Neural progenitor cell (in vitro differentiated cells): ENCODE measurements at regions not wholly inside any gene's neighbourhood (a gene's known extent, or its start where the extent isn't known, plus 50 kb on each side); places are given as distances from the start of the nearest gene placed in this dataset.

Experiments
- DNase-seq: peaks from one replicate; pipeline ENCODE4 v3.0.0-alpha.2; 2016; ENCODE audit warnings: low spot score
- H2AFZ ChIP-seq: fragments of 200-600 bp; sonication (generic); replicated peaks from 2 replicates; pipeline ENCODE4 v1.6.1; 2016; ENCODE audit warnings: antibody characterized with exemption
- H3F3A ChIP-seq: fragments of 200-600 bp; sonication (generic); 2 replicates; pipeline ENCODE4 v1.6.1; 2016; ENCODE audit warnings: antibody characterized with exemption, low read depth
- H3K27ac ChIP-seq: fragments of 200-600 bp; sonication (generic); 2 replicates; pipeline ENCODE4 v1.5.1; 2016; ENCODE audit warnings: mild to moderate bottlenecking
- H3K27me3 ChIP-seq: fragments of 200-600 bp; sonication (generic); 2 replicates; pipeline ENCODE4 v1.6.1; 2016; ENCODE audit warnings: mild to moderate bottlenecking, moderate library complexity
- H3K36me3 ChIP-seq: fragments of 200-600 bp; sonication (generic); 2 replicates; pipeline ENCODE4 v1.5.1; 2016
- H3K4me1 ChIP-seq: fragments of 200-600 bp; sonication (generic); 2 replicates; pipeline ENCODE4 v1.6.1; 2016; ENCODE audit warnings: mixed run types
- H3K4me2 ChIP-seq: fragments of 200-600 bp; sonication (generic); 2 replicates; pipeline ENCODE4 v1.6.1; 2016
- H3K4me3 ChIP-seq: fragments of 200-600 bp; sonication (generic); 2 replicates; pipeline ENCODE4 v1.5.1; 2016
- H3K79me2 ChIP-seq: fragments of 200-600 bp; sonication (generic); 2 replicates; pipeline ENCODE4 v1.6.1; 2016; ENCODE audit warnings: low read depth
- H3K9ac ChIP-seq: fragments of 200-600 bp; sonication (generic); 2 replicates; pipeline ENCODE4 v1.6.1; 2016
- H3K9me3 ChIP-seq: fragments of 200-600 bp; sonication (generic); 2 replicates; pipeline ENCODE4 v1.5.1; 2016; ENCODE audit warnings: low read depth
- H4K20me1 ChIP-seq: fragments of 200-600 bp; sonication (generic); 2 replicates; pipeline ENCODE4 v1.6.1; 2016; ENCODE audit warnings: low read depth
- H3K27ac Mint-ChIP-seq: 3 replicates; pipeline ENCODE4 v1.8.0; 2021; ENCODE audit warnings: mixed read lengths
- H3K27me3 Mint-ChIP-seq: 2 replicates; pipeline ENCODE4 v1.8.0; 2022; ENCODE audit warnings: low read depth, mild to moderate bottlenecking, inconsistent platforms, moderate library complexity, mixed read lengths; ENCODE audit not compliant: insufficient read depth
- H3K36me3 Mint-ChIP-seq: 3 replicates; pipeline ENCODE4 v1.8.0; 2021; ENCODE audit warnings: mixed read lengths
- H3K4me1 Mint-ChIP-seq: 3 replicates; pipeline ENCODE4 v1.8.0; 2021; ENCODE audit warnings: mixed read lengths
- H3K4me3 Mint-ChIP-seq: 3 replicates; pipeline ENCODE4 v1.8.0; 2021; ENCODE audit warnings: mild to moderate bottlenecking, moderate library complexity, mixed read lengths
- H3K9me3 Mint-ChIP-seq: 3 replicates; pipeline ENCODE4 v1.8.0; 2020; ENCODE audit warnings: mixed read lengths
- CTCF ChIP-seq: fragments of 200-600 bp; sonication (generic); IDR thresholded peaks from 2 replicates; pipeline ENCODE4 v1.5.1; 2017; ENCODE audit warnings: antibody characterized with exemption, mild to moderate bottlenecking
- EZH2 ChIP-seq: fragments of 200-600 bp; sonication (generic); IDR thresholded peaks from 2 replicates; pipeline ENCODE4 v1.6.1; 2017; ENCODE audit warnings: antibody characterized with exemption, mild to moderate bottlenecking, moderate library complexity
- EZH2phosphoT487 ChIP-seq: fragments of 200-600 bp; sonication (generic); IDR thresholded peaks from 2 replicates; pipeline ENCODE4 v1.6.1; 2017; ENCODE audit warnings: antibody characterized with exemption

GRCh38 chr21:16421007-16421406, 691.2 kb downstream of the USP25 start:
- Mint-ChIP-seq H3K27me3 (peaks cover 2% of the 10 kb centered on the region), H3K4me1 (peaks cover 20% of the 10 kb centered on the region), H3K9me3 (peaks cover 3% of the 10 kb centered on the region), H3K27ac (no peak overlapping the region), H3K36me3 (peaks cover 10% of the 10 kb centered on the region), H3K4me3 (no peak overlapping the region)
- no peaks in the 10 kb centered on the region for H4K20me1 ChIP-seq
- H3K9ac ChIP-seq = no peak overlapping the region
- no peaks in the 10 kb centered on the region for H3K9me3 ChIP-seq
- TF ChIP-seq EZH2 (no peak), CTCF (no peak)
- no peaks in the 10 kb centered on the region for H3F3A ChIP-seq
- no peak overlapping the region for H3K27ac ChIP-seq
- H3K27me3 ChIP-seq = no peaks in the 10 kb centered on the region
- H2AFZ ChIP-seq = no peak overlapping the region
- no peak overlapping the region for H3K4me3 ChIP-seq
- no peak for DNase-seq
- no peaks in the 10 kb centered on the region for H3K36me3 ChIP-seq
- H3K79me2 ChIP-seq = no peaks in the 10 kb centered on the region
- H3K4me2 ChIP-seq = no peak overlapping the region
- no peaks in the 10 kb centered on the region for H3K4me1 ChIP-seq

- Histone ChIP-seq H2AFZ (no peak overlapping the region), H3K27ac (no peak overlapping the region), H3F3A (no peaks in the 10 kb centered on the region), H4K20me1 (no peaks in the 10 kb centered on the region), H3K79me2 (no peaks in the 10 kb centered on the region), H3K4me3 (no peak overlapping the region), H3K27me3 (no peaks in the 10 kb centered on the region), H3K4me1 (no peaks in the 10 kb centered on the region), H3K36me3 (no peaks in the 10 kb centered on the region), H3K9me3 (no peaks in the 10 kb centered on the region), H3K9ac (no peak overlapping the region), H3K4me2 (no peak overlapping the region)
- Mint-ChIP-seq H3K9me3 (peaks cover 3% of the 10 kb centered on the region), H3K27me3 (peaks cover 2% of the 10 kb centered on the region), H3K27ac (no peak overlapping the region), H3K36me3 (peaks cover 6% of the 10 kb centered on the region), H3K4me3 (no peak overlapping the region), H3K4me1 (peaks cover 20% of the 10 kb centered on the region)
- DNase-seq = no peak
- TF ChIP-seq CTCF (no peak), EZH2 (no peak), EZH2phosphoT487 (no peak)
Measured at GRCh38 chr21:16421965-16422364, 692.2 kb downstream of the USP25 start.

- no peaks in the 10 kb centered on the region for H3F3A ChIP-seq
- peaks cover 3% of the 10 kb centered on the region for H3K9me3 Mint-ChIP-seq
- H3K4me3 Mint-ChIP-seq = no peak overlapping the region
- H3K36me3 ChIP-seq = no peaks in the 10 kb centered on the region
- no peak overlapping the region for H3K4me3 ChIP-seq
- TF ChIP-seq EZH2phosphoT487 (no peak), EZH2 (no peak), CTCF (no peak)
- peaks cover 6% of the 10 kb centered on the region for H3K36me3 Mint-ChIP-seq
- peaks cover 2% of the 10 kb centered on the region for H3K27me3 Mint-ChIP-seq
- no peak overlapping the region for H2AFZ ChIP-seq
- H3K9me3 ChIP-seq = no peaks in the 10 kb centered on the region
- H4K20me1 ChIP-seq = no peaks in the 10 kb centered on the region
- H3K27me3 ChIP-seq = no peaks in the 10 kb centered on the region
- H3K4me1 Mint-ChIP-seq = peaks cover 20% of the 10 kb centered on the region
- H3K79me2 ChIP-seq = no peaks in the 10 kb centered on the region
- no peak for DNase-seq
- H3K27ac ChIP-seq = no peak overlapping the region
- H3K9ac ChIP-seq = no peak overlapping the region
- no peaks in the 10 kb centered on the region for H3K4me1 ChIP-seq
- H3K27ac Mint-ChIP-seq = no peak overlapping the region
- H3K4me2 ChIP-seq = no peak overlapping the region
Measured at GRCh38 chr21:16422702-16423101, 692.9 kb downstream of the USP25 start.

DNA sequence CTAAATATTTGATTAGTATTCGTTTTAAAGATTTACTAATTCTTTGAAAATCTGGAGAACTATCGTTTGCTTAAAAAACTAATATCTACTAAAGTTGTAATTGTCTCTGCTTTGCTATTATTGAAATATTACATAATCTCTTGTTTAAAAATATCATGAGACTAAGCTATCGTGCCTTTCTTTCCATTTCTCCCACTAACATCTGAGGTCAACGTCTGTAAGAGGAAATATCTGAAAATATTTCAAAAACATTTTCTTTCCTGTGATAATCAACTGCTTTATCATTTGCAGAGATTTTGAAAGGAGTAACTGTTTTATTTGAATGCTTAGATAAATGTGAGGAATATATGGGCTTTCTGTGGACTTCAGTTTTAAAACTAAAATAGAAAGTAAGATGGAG, 694.1 kb downstream of the USP25 start:
- Mint-ChIP-seq H3K27ac (no peak overlapping the region), H3K36me3 (peaks cover 5% of the 10 kb centered on the region), H3K9me3 (peaks cover 3% of the 10 kb centered on the region), H3K4me3 (no peak overlapping the region), H3K27me3 (peaks cover 2% of the 10 kb centered on the region), H3K4me1 (peaks cover 15% of the 10 kb centered on the region)
- H3K79me2 ChIP-seq = no peaks in the 10 kb centered on the region
- H3K4me2 ChIP-seq = no peak overlapping the region
- no peak for DNase-seq
- no peaks in the 10 kb centered on the region for H3K9me3 ChIP-seq
- H3F3A ChIP-seq = no peaks in the 10 kb centered on the region
- H3K27ac ChIP-seq = no peak overlapping the region
- H3K4me3 ChIP-seq = no peak overlapping the region
- no peaks in the 10 kb centered on the region for H3K4me1 ChIP-seq
- H3K36me3 ChIP-seq = no peaks in the 10 kb centered on the region
- H4K20me1 ChIP-seq = no peaks in the 10 kb centered on the region
- no peak overlapping the region for H3K9ac ChIP-seq
- no peak for TF ChIP-seq CTCF
- no peak for TF ChIP-seq EZH2phosphoT487
- TF ChIP-seq EZH2 = no peak
- no peak overlapping the region for H2AFZ ChIP-seq
- no peaks in the 10 kb centered on the region for H3K27me3 ChIP-seq
